HG03103 (cell line): ENCODE measurements at regions not wholly inside any gene's neighbourhood (a gene's known extent, or its start where the extent isn't known, plus 50 kb on each side); places are given as distances from the start of the nearest gene placed in this dataset.
"Not testable (repeated sequence)": the region's sequence is repeated elsewhere in the genome, so short reads cannot be mapped to it uniquely, and the experiment has no call there.

Experiments used
- ATAC-seq: cut with Tn5 transposase; IDR thresholded peaks from one replicate; pipeline ENCODE4 v1.9.1; 2021; ENCODE audit warnings: low read depth; ENCODE audit not compliant: unreplicated experiment

DNA sequence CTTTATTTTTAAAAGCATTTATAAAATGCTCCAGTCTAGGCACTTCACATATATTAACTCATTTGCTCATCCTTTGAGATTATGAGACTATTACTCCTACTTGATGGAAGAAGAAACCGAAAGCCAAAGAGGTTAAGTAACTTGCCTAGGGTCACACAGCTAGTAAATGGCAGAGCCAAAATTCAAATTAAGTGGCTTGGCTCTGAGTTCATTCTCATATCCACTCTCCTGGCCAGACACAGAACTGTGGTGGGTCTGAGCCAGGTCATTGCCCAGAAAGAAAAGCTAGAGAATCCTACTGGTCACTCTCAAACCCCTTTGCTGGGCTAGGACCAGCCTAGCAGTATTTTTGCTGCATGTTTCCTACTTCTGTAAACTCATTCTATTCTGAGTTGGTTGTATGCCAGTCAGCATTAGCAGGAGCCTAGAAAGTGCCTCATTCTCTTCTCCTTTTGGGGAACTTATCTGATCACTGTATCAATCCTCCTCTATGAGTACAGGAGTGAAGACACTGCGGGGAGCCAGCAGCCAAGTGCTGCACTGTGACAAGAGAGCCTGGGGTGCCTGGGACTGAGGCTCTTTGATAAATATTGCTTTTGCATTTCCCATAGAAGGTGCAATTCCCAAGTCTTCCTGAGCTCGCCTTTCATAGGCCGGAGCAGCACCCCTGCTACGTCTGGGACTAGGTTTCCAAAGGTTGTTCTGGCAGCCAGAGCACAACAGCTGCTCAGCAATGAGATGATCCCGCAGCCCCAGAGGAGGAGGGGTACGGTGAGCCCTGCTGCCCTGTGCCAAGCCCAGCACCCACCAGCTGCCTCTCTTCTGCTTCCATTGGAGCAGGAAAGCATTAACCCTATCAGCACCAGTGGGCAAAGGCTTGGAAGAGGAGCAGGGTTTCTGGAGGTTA, 728.3 kb downstream of the MAFB start:
- no peak for ATAC-seq

DNA sequence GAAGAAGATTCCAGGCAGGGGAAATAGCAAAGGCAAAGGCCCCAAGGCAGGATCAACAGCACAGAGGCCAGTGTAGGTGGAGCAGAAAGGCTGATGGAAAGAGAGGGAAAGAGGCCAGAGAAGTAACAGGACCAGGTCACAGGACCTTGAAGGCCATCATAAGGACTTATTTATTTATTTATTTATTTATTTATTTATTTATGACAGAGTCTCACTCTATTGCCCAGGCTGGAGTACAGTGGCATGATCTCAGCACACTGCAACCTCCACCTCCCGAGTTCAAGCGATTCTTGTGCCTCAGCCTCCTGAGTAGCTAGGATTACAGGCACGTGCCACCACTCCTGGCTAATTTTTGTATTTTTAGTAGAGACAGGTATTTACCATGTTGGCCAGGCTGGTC, 731.1 kb downstream of the MAFB start:
- ATAC-seq, result not testable (repeated sequence)

DNA sequence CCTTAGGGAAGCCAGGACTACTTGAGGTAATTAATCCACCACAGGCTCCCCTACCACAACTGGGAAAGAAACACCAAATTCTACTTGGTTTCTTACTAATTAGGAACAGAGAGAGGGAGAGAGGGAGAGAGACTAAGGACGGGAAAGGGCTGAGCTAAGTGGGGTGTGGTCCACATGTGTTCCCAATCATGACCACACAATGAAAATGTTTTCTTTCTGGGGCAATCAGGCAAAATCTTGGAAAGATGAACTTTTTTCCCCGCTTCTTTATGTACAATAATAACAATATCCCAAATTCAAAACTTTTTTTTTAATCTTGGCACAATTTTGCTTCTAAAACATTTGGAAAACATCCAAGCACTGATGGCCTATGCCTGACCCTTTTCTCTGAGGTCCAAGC, 734.4 kb downstream of the MAFB start:
- ATAC-seq, result no peak

DNA sequence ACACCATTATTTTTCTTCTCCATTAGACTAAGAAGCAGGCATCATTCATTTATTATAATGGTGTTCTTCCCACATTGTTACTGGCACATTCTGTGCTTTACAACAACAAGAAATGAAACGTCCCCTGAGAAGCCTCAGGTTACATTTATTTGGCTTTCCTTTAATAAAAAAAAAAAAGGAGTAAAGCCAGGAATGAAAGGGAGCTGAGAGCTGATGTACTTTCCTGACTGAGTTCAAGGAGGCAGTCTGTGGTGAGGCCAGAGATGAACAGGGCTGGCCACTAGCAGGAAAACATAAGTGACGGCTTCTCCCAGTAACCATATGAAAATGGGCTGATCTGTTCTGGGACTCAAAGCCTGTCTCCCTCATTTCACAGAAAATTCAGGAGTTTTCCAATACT, 742.1 kb downstream of the MAFB start:
- ATAC-seq, result no peak

DNA sequence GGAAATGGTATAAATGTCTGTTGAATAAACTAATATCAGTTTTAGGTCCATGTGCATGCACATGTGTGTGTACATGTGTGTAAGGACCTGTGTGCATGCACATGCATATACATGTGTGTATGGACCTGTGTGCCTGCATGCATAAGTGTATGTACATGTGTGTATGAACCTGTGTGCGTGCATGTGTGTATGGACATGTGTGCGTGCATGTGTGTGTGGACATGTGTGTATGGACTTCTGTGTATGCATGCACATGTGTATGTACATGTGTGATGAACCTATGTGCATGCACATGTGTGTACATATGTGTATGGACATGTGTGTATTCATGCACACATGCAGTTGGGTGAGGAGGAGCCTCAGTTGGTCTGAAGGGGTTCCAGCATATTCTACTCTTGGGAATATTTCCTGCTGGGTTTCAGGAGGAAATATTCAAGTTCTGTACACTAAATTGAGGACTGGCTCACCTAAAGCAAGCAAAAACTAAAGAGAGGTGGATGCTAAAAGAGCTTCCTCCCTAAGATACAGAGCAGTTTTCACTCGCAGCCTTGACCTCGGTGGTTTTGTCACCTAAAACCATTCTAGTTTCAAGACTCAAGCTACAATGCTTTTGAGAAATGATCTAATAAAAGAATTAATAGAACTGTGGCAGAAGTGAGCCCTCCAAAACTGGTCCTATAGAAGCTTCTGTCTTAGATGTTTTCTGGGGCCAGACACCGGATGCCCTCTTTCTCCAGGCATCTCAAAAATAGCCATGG, 742.8 kb downstream of the MAFB start:
- no peak for ATAC-seq

DNA sequence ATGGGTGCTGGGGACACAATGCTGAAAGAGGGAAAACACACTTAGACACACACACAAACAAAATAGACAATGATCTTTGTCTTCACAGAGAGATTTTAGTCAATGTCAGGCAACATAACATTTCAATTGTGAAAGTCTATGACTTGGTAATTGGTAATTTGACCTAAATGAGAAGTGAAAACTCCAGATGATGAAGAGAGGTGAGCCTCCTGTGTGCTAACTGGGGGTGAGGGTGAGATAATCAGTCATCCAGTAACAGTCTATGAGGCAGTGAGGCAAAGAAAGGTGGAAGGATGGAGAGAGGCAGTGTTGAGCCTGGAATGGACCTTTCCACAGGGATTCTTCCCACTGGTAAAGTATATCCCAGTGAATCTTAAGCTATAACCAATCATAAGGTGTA, 744.2 kb downstream of the MAFB start:
- ATAC-seq, result no peak

DNA sequence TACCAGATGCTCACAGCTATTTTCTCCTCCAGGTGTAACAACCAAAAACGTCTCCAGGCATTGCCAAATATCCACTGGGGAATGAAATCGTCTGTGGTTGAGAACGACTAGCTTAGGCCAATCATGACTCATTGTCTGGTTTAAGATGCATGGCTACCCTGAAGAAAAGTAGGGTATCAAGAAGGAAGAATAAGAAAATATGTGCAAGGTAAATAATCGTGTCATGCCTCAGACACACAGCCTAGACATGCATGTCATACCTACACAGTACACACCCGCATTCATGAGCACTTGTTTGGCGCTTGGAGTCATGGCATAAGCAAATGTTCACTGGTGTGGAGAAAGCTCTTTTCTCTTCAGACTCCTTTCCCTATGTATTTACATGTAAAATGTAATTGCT, 745.7 kb downstream of the MAFB start:
- ATAC-seq, result no peak

DNA sequence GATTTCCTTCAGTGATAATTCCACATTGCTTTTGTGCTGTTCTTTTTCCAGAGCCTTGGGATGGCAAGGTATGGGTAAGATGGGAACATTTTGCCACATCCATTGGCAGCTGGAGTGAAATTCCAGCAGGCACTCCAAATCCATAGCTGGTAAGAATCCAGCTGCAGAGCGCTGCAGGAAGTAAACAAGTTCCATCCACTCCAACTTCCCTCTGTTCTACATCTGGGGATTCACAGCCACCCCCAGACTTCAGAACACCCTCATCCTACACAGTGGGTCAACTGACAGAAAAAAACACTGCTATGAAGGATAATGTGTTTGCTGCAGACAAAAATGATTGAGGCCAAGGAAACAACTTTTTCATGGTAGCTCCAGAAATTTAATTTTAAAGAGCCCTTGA, 747.8 kb downstream of the MAFB start:
- ATAC-seq, result no peak

DNA sequence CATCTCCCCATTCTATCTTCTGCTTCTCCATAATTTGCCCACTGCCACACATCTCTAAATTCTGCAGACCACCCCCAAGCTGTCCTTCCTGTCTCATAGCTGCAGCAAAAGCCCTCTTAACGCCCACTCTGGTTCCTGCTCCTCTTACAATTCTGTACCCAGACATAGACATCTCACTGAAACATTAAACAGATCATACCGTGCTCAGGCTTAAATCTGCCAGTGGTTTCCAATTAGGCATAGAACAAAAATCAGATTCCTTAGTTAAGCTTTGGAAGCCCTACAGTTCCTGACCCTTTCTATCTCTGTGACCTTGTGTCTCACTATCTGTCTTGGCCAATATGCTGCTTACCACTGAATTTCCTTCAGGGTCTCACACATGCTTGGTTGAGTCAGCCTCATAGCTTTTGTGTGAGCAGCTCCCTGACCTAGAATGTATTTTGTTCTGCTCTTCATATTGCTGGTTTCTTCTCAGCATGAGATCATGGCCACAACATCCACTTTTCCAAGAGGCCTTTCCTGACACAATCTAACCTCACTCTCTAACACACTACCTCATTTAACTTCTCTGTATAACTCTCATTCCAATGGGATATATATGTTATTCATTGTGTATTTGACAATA, 749.7 kb downstream of the MAFB start:
- no peak for ATAC-seq

DNA sequence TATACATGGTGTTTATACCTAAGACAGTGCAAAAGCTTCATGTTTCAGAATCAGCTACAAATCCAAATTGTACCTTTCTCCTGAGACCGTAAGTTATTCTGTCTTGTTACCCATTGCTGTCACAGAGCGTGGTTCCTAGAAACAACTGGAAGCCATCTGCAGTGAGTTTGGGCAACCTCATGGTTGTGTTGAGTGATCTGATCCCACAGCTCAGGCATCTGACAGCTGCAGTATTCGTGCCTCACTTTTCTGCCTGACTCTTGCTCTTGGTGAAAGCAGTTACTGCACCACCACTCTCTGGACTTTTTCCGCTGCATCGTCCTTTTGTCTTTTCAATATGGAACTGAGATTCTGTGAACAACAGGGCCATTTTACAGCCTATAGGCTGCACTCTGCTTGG, 752.6 kb downstream of the MAFB start:
- no peak for ATAC-seq

DNA sequence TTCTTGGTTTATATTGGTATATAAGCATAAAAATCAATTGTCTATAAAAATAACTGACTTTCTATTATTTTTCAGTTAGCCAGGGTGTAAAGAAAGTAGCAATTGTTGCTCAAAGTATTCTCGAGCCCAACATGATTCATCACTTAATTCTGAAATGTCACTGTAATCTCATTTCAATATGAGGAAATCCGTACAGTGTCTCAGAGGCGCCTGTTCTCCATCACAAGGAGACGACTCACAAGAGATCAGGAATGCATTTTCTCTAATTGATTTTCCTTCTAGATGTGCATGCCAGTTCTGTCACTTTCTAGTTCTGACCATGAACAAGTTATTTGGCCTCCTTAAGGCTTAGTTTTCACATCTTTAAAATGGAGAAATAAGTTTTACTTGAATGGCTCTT, 753.1 kb downstream of the MAFB start:
- ATAC-seq, result no peak

DNA sequence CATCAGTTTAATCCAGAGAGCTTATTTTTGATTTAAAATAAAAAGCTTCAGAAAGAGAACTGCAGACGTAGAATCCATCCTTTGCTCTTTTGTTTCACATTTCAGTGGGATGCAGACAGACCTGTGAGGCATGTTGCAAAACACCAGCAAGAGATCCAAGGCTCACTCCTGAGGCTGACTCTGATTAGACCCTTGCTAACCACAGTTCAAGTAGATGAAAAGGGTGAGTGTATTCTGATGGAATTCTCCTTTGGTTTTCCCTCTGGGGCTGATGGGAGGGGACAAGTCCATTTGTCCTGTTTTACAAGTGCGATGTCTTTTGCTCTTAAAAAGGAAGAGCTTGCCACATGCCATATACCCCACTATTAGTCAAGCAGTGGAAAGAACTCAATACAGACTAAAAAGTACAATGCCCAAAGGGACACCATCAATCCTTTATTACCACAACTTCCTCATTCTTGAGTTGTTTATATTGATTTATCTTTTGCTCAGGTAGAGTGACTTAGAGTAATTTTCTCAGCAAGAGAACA, 772.7 kb downstream of the MAFB start:
- no peak for ATAC-seq

DNA sequence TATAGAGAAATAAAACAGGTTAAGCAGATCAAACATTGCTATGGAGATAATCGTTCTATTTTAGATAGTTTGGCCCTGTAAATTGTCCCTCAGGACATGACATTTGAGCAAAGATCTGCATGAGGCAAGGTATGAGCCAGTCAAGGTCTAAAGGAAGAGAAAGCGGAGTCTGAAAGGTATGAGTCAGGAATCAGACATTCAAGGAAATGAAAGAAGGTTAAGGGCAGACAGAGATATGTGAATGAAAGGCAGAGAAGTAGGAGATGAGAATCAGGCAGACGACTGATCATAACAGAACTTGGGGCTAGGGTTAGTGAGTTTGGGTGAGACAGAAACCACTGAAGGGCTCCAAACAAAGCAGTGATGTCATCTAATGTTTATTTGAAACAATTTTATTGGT, 775.8 kb downstream of the MAFB start:
- ATAC-seq, result no peak

DNA sequence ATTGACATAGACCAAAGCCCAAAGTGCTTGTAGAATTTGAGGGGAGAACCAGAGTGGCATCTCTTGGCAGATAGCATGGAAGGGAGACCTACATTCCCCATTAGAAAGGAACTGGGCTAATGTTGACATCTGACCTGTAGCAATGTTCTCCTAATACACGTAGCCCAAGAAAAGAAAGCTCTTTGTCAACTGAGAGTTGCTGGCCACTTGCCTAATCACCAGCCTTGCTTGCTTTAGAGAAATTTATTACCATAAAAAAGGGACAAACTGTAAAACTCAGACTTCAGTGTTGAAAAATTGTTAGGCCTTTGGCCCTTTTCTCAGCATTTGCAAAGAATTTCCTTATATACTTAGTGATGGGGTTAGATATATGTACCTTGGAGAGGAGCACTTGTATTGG, 777.5 kb downstream of the MAFB start:
- ATAC-seq, result no peak

DNA sequence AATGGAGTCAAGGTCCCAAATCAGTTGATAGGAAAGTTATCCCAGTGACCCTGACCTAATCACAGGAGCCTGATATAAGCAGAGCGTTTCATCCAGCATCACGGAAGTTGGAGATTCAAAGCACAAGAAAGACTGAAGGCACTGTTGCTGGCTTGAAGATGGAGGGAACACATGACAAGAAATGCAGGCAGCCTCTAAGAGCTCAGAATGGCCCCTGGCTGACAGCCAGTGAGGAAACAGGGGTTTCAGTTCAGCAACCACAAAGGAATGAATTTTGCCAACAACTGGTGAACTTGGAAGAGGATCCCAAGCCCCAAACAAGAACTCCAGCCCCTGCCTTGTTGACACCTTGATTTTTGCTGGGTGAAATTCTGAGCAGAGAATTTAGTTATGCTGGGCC, 778.5 kb downstream of the MAFB start:
- ATAC-seq, result no peak

DNA sequence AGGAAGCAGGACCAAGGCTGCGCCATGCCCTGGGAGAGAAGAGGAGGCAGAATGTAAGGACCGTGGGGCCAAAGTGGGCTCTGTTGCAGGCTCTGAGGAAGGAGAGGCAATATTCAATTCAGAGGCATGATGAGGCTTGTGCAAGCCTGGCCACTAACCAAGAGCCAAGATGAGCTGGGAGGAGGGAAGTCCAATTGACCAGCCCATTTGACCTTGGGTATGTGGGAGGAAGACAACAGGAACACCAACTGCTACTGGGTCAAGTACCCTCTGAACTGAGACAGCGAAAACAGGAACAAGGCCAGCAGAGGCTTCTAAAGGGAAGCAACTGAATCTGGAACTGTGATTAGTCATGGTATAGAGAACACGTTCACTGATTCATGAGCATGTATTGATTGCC, 779.6 kb downstream of the MAFB start:
- no peak for ATAC-seq

DNA sequence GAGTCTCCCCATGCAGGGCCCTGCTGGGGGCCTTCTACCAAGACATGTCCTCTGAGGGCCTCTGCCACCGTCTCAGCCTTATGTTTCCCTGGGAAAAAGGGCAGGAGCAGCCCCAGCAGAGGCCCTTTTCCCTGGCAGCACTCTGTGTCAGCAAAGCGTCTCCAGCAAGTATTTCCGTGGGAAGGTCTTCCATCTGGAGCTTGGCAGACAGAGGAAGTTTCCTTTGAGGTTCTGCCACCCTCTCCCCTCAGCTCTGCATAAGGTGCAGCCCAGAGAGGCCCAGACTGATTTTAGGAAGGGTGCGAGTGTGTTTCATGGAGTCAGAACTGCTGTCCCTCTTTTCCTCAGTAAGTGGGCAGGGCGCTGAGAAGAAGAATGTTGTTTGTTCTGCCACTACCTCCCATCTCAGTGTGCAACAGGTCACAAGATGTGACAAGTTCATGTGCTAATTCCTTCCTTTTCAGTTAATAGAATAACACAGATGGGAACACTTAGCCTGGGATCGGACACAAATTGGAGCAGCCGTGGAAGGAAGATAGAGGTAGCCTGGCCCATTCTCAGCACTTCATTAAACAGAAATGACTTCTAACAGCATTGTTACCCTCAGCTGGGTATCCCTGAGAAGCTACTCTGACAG, 784.4 kb downstream of the MAFB start:
- no peak for ATAC-seq

DNA sequence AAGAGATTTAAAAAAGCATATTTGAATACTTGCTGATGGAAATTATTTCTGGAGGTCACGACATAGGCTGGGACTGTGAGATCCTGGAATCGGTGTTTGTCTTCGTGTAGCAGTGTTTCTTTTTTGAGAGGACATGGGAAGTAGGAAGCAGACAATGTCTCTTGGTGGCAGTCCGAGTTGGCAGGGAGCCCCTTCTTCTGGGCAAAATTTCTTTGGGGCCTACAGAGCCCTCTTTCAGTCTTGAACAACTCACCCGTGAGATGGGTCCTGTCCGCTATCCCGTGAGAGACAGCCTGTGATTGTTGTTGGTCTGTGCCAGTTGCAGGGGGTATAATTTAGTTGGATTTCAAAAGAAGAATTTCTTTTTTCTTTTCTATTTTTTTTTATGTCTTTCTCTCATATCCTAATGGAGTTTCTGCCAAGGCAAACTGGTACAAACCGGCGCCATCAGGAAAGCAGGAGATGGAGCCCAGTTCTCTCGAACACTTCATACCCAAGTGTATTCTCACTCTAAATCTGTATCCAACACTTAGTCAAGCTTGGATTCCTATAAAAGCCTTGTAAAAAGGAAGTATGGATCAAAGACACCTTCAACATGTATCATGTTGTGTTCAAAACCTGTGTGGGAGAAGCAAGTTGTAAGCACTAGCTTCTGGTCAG, 785.1 kb downstream of the MAFB start:
- no peak for ATAC-seq

DNA sequence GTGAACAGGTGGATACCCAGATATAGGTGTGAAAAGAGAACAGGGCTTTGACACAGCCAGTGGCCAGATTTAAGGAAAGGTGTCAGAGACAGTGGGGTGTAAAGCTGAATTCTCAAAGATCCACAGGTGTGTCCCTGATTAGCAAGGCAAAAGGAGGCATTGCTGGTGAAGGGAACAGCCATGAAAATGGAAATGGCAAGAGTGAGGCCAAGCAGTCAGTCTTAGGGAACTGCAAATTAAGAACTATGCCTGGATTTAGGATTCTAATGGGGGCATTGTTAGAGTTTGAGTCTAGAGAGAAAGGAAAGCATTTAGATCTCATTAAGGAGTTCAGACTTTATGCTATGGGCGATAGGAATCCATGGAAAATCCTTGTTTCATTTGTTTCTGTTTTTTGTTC, 789.2 kb downstream of the MAFB start:
- no peak for ATAC-seq

DNA sequence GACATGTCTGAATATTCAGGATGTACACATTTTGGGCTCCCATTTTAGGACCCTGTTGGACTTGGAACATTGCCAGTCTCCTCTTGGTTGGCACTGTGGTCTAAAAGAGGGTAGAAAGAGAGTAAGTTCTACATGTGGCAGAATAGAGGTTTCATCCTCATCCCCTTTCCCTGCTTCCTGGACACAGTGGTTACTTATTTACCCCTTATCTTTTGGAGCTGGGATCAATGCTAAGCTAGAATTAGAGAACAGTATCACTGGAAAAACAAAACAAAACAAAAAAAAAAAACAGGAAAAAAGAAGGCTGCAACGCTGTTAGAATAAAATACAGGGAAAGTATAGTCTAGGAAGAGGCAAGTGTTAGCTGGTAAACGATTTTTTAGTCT, 790.6 kb downstream of the MAFB start:
- ATAC-seq, result no peak
